MM.1S (cell line): ENCODE measurements at regions not wholly inside any gene's neighbourhood (a gene's known extent, or its start where the extent isn't known, plus 50 kb on each side); places are given as distances from the start of the nearest gene placed in this dataset.

Source experiments
- DNase-seq: peaks from one replicate; pipeline ENCODE4 v3.0.0-alpha.2; 2015
- H2AFZ ChIP-seq: fragments of 300-600 bp; sonication (generic); 2 replicates; pipeline ENCODE4 v1.6.0; 2016; ENCODE audit warnings: antibody characterized with exemption, low read length
- H3F3A ChIP-seq: fragments of 300-600 bp; sonication (generic); 2 replicates; pipeline ENCODE4 v1.6.1; 2016; ENCODE audit warnings: mild to moderate bottlenecking, antibody characterized with exemption, low read length, moderate library complexity, mixed read lengths; ENCODE audit not compliant: insufficient read depth
- H3K27ac ChIP-seq: fragments of 300-600 bp; sonication (generic); 2 replicates; pipeline ENCODE4 v1.5.1; 2016; ENCODE audit warnings: mild to moderate bottlenecking, low read length
- H3K27me3 ChIP-seq: fragments of 300-600 bp; sonication (generic); replicated peaks from 2 replicates; pipeline ENCODE4 v1.6.0; 2016; ENCODE audit warnings: low read length; ENCODE audit not compliant: insufficient read depth
- H3K36me3 ChIP-seq: fragments of 300-600 bp; sonication (generic); replicated peaks from 2 replicates; pipeline ENCODE4 v1.6.1; 2016; ENCODE audit warnings: mild to moderate bottlenecking, low read length, mixed read lengths; ENCODE audit not compliant: insufficient read depth
- H3K4me1 ChIP-seq: fragments of 300-600 bp; sonication (generic); 2 replicates; pipeline ENCODE4 v1.6.1; 2016; ENCODE audit warnings: low read length, mixed read lengths
- H3K4me2 ChIP-seq: fragments of 300-600 bp; sonication (generic); 2 replicates; pipeline ENCODE4 v1.6.0; 2016; ENCODE audit warnings: low read depth, low read length
- H3K4me3 ChIP-seq: fragments of 300-600 bp; sonication (generic); 2 replicates; pipeline ENCODE4 v1.5.1; 2016; ENCODE audit warnings: low read length, mixed read lengths
- H3K79me2 ChIP-seq: fragments of 300-600 bp; sonication (generic); 2 replicates; pipeline ENCODE4 v1.6.1; 2016; ENCODE audit warnings: mixed run types, low read length, mixed read lengths
- H3K9ac ChIP-seq: fragments of 300-600 bp; sonication (generic); 2 replicates; pipeline ENCODE4 v1.6.1; 2016; ENCODE audit warnings: low read length, mixed read lengths
- H3K9me2 ChIP-seq: fragments of 300-600 bp; sonication (generic); replicated peaks from 2 replicates; pipeline ENCODE4 v1.6.1; 2016; ENCODE audit warnings: mild to moderate bottlenecking, low read length, mixed read lengths; ENCODE audit not compliant: insufficient read depth
- H3K9me3 ChIP-seq: fragments of 300-600 bp; sonication (generic); replicated peaks from 2 replicates; pipeline ENCODE4 v1.6.1; 2016; ENCODE audit warnings: mild to moderate bottlenecking, low read length, mixed read lengths; ENCODE audit not compliant: insufficient read depth
- H4K20me1 ChIP-seq: fragments of 300-600 bp; sonication (generic); 2 replicates; pipeline ENCODE4 v1.6.1; 2016; ENCODE audit warnings: mild to moderate bottlenecking, low read length, moderate library complexity, mixed read lengths; ENCODE audit not compliant: insufficient read depth
- CTCF ChIP-seq: fragments of 300-600 bp; sonication (generic); IDR thresholded peaks from 2 replicates; pipeline ENCODE4 v1.5.1; 2016; ENCODE audit warnings: antibody characterized with exemption, low read length, mixed read lengths
- EZH2 ChIP-seq: fragments of 300-600 bp; sonication (generic); optimal IDR thresholded peaks from 2 replicates; pipeline ENCODE3; 2017; ENCODE audit warnings: low read depth, mild to moderate bottlenecking, antibody characterized with exemption, low read length, mixed read lengths
- EZH2phosphoT487 ChIP-seq: fragments of 300-600 bp; sonication (generic); IDR thresholded peaks from 2 replicates; pipeline ENCODE4 v1.6.1; 2018; ENCODE audit warnings: antibody characterized with exemption, low read length

- Histone ChIP-seq H4K20me1 (no peaks in the 10 kb centered on the region), H3K79me2 (peaks cover 32% of the 10 kb centered on the region), H3K9ac (peak overlapping the region; percentile 67), H3K9me2 (no peaks in the 10 kb centered on the region), H3K9me3 (no peaks in the 10 kb centered on the region), H3K27me3 (no peaks in the 10 kb centered on the region), H2AFZ (0 out of 2 replicates have a peak overlapping the region, but pooled peaks have one; percentile 6), H3K27ac (peak overlapping the region; percentile 83), H3K4me3 (peak overlapping the region; percentile 74), H3K4me2 (peak overlapping the region; percentile 89), H3K36me3 (no peaks in the 10 kb centered on the region), H3K4me1 (0 out of 2 replicates have a peak, but pooled peaks cover 3% of the 10 kb centered on the region), H3F3A (peaks cover 25% of the 10 kb centered on the region)
- DNase-seq, result peak; percentile 80
- no peak for TF ChIP-seq EZH2
- no peak for TF ChIP-seq EZH2phosphoT487
- no peak for TF ChIP-seq CTCF
Measured at GRCh38 chr16:85554114-85554888, 58.8 kb upstream of the GSE1 start.

GRCh38 chr16:85554889-85555718 is 58.0 kb upstream of the GSE1 start:
- Histone ChIP-seq H3F3A (peaks cover 25% of the 10 kb centered on the region), H3K9me3 (no peaks in the 10 kb centered on the region), H3K4me1 (0 out of 2 replicates have a peak, but pooled peaks cover 3% of the 10 kb centered on the region)

More at GRCh38 chr16:85554889-85555718, 58.0 kb upstream of the GSE1 start:
- H3K36me3 ChIP-seq, result no peaks in the 10 kb centered on the region
- H2AFZ ChIP-seq, result 0 out of 2 replicates have a peak overlapping the region, but pooled peaks have one; percentile 8
- no peaks in the 10 kb centered on the region for H3K9me2 ChIP-seq
- peak overlapping the region; percentile 78 for H3K27ac ChIP-seq
- H3K4me3 ChIP-seq, result peak overlapping the region; percentile 74
- H3K27me3 ChIP-seq, result no peaks in the 10 kb centered on the region
- peak overlapping the region; percentile 52; the same call in 1 of the 2 replicates for H3K4me2 ChIP-seq
- H4K20me1 ChIP-seq, result no peaks in the 10 kb centered on the region
- peak overlapping the region; percentile 67 for H3K9ac ChIP-seq
- TF ChIP-seq CTCF, result no peak
- no peak for TF ChIP-seq EZH2
- TF ChIP-seq EZH2phosphoT487, result no peak
- peaks cover 40% of the 10 kb centered on the region for H3K79me2 ChIP-seq
- DNase-seq, result peak; percentile 14
